Pancreas (tissue), 10 donors: ENCODE measurements at regions not wholly inside any gene's neighbourhood (a gene's known extent, or its start where the extent isn't known, plus 50 kb on each side); places are given as distances from the start of the nearest gene placed in this dataset.

Experiments
- ATAC-seq, 4 donors: fragments of 200-7000 bp; cut with Tn5 transposase; one replicate each; pipeline versions ENCODE4 v1.8.0 to v1.9.1; 2020; ENCODE audit warnings: mild to moderate bottlenecking in 4 of 4, moderate library complexity in 4 of 4
- DNase-seq, 6 donors: peaks; one replicate each; pipeline ENCODE4 v3.0.0-alpha.2; 2020
- FAIRE-seq: peaks from 2 replicates; lab custom pipeline; 2012; peaks lifted over from hg19 to GRCh38; lab: Jason Lieb, UNC
- H3K27ac ChIP-seq, 4 donors: fragments of 200-600 bp; sonication (generic); 1 replicate in 3 of 4; 2 replicates in 1 of 4; pipeline versions ENCODE4 v1.5.0 to v1.8.0; 2020
- H3K27me3 ChIP-seq, 4 donors: fragments of 200-600 bp; one replicate each; pipeline ENCODE4 v1.8.0; 2021
- H3K36me3 ChIP-seq, 3 donors: fragments of 200-600 bp; sonication (generic) in 1 of 3; one replicate each; pipeline versions ENCODE4 v1.5.0 to v1.8.0; 2020 to 2021
- H3K4me1 ChIP-seq, 3 donors: fragments of 200-600 bp; one replicate each; pipeline ENCODE4 v1.8.0; 2021
- H3K4me3 ChIP-seq, 4 donors: fragments of 200-600 bp; sonication (generic) in 2 of 4; one replicate each; pipeline versions ENCODE4 v1.5.0 to v1.8.0; 2020 to 2021
- H3K9me3 ChIP-seq, 4 donors: fragments of 200-600 bp; one replicate each; pipeline ENCODE4 v1.8.0; 2021
- CTCF ChIP-seq, 4 donors: fragments of 200-600 bp; sonication (generic) in 3 of 4; IDR thresholded peaks; one replicate each; pipeline versions ENCODE4 v1.5.0 to v1.8.0; 2021; ENCODE audit warnings: antibody characterized with exemption in 4 of 4
- WGBS, 2 donors: extraction: QIAGEN DNeasy Blood & Tissue Kit; methylation state at CpG; one replicate each; pipeline ENCODE4 v1.1.7; 2013; 5-methylcytosine and 5-hydroxymethylcytosine counted together
- intact Hi-C, 3 donors: fragments of 100-400 bp; cut with DNase I; formaldehyde crosslinking; loops; one replicate each; pipeline versions ENCODE4 v1.11.1 to v1.14.2; 2022
- donor health status: healthy with polysubstance abuse.
- donor health status: DM: no; HTN: no; CAD: no; lungs with moderate emphysema.
- donor health status: DM: no; HTN: no; CAD: no.
- donor health status: control.
- donor health status: control.
- donor health status: Bipolar disorder and iron deficiency.
- donor health status: DM: yes; HTN: yes; CAD: no.
- donor health status: DM: no; HTN: no; CAD: no.
- donor health status: DM: no; HTN: no; CAD: no.
- donor health status: DM: yes; HTN: yes; CAD: no.

DNA sequence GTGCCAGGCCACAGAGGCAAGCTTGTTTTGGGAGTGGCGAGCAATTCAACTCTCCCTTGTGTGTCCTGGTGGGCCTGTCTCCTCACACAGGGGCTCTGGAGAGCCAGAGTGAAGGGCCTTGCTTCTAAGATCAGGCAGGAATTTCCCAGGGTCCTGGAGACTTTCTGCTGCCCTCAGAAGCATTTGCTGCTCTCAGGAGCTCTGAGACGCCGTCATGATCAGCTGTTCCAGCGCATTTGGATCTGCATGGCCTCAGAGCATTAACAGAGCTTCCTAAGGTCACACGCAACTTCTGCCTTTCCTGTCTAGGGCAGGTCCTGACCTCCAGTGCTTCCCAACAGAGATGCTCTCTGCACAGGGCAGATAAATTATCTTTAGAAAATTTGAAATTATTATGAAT, 52.2 kb upstream of the C10orf90 start:
- Histone ChIP-seq H3K9me3 (no peaks in the 10 kb centered on the region), H3K4me1 (no peaks in the 10 kb centered on the region), H3K27ac (no peak overlapping the region), H3K4me3 (no peak overlapping the region), H3K27me3 (no peaks in the 10 kb centered on the region), H3K36me3 (no peaks in the 10 kb centered on the region)
- 70 to 82% methylated on average over 5 of the region's 5 CpGs for WGBS, 2 donors
- FAIRE-seq (no peak), ATAC-seq (no peak), DNase-seq (no peak)
- intact Hi-C loops = no loop called here
- no peak for TF ChIP-seq CTCF (IDR thresholded peaks at IDR 0.05)

DNA sequence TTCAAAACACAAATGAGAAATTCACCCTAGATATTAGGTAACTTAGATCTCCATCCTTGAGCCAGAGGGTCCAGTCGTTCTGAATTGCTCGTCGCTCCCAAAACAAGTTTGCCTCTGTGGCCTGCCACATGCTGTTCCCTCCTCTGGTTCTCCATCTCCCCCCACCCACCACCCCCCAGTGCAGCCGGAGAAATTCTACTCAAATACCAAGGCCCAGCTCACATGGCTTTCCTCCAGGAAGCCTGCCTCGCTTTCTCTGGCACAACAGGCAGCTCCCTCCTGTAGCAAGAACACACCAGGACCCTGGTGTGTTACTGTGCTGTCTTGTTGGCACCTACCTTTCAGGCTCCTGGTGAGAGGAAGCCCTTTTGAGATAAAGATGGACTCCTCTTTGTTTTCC, 52.7 kb upstream of the C10orf90 start:
- Histone ChIP-seq H3K4me1 (no peaks in the 10 kb centered on the region), H3K9me3 (no peaks in the 10 kb centered on the region), H3K36me3 (no peaks in the 10 kb centered on the region), H3K27ac (no peak overlapping the region), H3K27me3 (no peaks in the 10 kb centered on the region), H3K4me3 (no peak overlapping the region)
- intact Hi-C loops = no loop called here
- no peak for DNase-seq
- 73 to 82% methylated on average over 5 of the region's 5 CpGs for WGBS, 2 donors
- ATAC-seq = no peak
- no peak for TF ChIP-seq CTCF (IDR thresholded peaks at IDR 0.05)
- FAIRE-seq = no peak

DNA sequence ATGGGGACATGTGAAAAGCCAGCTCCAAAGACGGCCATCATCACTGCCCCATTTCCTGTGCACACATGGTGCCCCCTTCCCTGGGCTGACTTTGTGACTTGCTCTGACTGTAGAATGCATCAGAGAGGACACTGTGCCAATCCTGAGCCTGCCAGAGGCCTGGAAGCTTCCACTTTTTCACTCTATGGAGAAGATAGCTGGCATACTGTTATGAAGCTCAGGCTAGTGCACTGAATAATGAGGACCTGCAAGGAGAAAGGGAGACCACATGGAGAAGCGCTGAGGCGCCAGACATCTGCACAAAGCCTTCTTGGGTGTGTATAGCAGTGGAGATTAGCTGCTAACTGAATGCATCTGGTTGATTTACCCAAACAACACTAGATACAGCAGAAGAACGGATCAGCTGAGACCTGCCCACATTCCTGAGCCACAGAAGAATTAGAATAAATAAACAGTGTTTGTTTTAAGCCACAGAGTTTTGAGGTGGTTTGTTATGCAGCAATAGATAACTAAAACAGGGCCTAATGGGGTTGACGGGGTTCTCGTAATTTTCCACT, 58.9 kb upstream of the C10orf90 start:
- no peak for TF ChIP-seq CTCF (IDR thresholded peaks at IDR 0.05)
- no peak overlapping the region for H3K27ac ChIP-seq
- FAIRE-seq (no peak), ATAC-seq (no peak), DNase-seq (no peak)
- no peaks in the 10 kb centered on the region for H3K9me3 ChIP-seq
- H3K27me3 ChIP-seq = no peaks in the 10 kb centered on the region
- no peaks in the 10 kb centered on the region for H3K4me1 ChIP-seq
- 71 to 79% methylated on average over 6 of the region's 6 CpGs for WGBS, 2 donors
- no peak overlapping the region for H3K4me3 ChIP-seq
- intact Hi-C loops = no loop called here
- no peaks in the 10 kb centered on the region for H3K36me3 ChIP-seq

DNA sequence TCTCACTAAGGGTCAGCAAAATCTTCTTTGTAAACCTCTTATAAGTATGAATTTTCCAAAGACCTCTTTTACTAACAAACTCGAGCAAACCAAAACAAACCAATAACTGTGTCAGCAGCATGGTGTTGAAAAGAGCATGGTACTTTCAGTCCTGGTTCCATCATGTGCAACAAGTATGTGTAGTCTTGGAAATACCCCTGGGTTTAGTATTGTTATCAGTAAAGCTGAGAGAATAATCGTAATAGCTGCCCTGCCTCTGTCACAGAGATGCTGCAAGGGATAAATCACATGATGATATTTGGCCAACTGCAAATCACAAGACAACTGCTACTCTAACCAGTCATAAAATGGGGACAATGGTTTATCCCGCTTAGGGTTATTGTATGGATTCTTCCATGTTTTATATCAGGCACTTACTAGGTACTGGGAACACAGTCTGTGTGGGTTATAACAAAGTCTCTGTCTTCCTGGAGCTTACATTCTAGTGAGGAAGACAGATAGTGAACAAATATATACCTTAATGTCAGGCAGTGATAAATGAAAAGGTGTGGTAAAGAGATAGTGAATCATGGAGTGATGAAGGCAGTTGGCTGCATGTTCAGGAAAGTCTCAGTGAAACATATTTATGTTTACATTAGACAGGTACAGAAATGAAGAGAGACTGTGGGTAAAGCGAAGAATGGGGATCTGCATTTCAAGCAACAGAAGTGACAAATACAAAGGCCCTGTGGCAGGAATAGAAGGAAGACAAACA, 60.5 kb upstream of the C10orf90 start:
- TF ChIP-seq CTCF (IDR thresholded peaks at IDR 0.05) = no peak
- Histone ChIP-seq H3K27ac (no peak overlapping the region), H3K36me3 (no peaks in the 10 kb centered on the region), H3K4me1 (no peaks in the 10 kb centered on the region), H3K4me3 (no peak overlapping the region), H3K9me3 (no peaks in the 10 kb centered on the region), H3K27me3 (no peaks in the 10 kb centered on the region)
- 70 to 84% methylated on average over 4 of the region's 4 CpGs for WGBS, 2 donors
- DNase-seq (no peak), ATAC-seq (no peak), FAIRE-seq (no peak)
- intact Hi-C loops = no loop called here

DNA sequence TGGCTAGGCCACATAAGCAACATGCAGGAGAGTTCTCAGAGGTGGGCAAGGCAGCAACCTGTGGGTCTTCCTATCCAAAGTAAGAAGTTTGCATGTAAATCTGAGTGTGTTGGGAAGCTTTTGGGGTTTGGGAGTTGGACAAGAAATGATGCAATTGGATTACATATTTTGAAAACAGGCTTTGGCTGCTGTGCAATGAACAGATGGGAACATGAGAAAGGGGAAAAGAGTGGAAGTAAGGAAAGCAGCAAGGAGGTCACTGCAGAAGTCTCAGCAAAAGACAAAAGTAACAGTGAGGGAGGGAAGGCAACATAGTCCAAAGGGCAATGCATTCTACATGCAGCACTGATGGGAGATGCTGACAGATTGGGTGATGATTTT, 61.1 kb upstream of the C10orf90 start:
- TF ChIP-seq CTCF (IDR thresholded peaks at IDR 0.05) = no peak
- Histone ChIP-seq H3K27ac (no peak overlapping the region), H3K27me3 (no peaks in the 10 kb centered on the region), H3K4me1 (no peaks in the 10 kb centered on the region), H3K36me3 (no peaks in the 10 kb centered on the region), H3K9me3 (no peaks in the 10 kb centered on the region), H3K4me3 (no peak overlapping the region)
- no peak for FAIRE-seq
- no peak for DNase-seq
- intact Hi-C loops = no loop called here
- ATAC-seq = peak in 2 of 4 donors; percentile 24 to 35
